ENCODE measurements at regions not wholly inside any gene's neighbourhood (a gene's known extent, or its start where the extent isn't known, plus 50 kb on each side); places are given as distances from the start of the nearest gene placed in this dataset.
"Not testable (repeated sequence)": the region's sequence is repeated elsewhere in the genome, so short reads cannot be mapped to it uniquely, and the experiment has no call there.

GRCh38 chr11:12585861-12586260 is 88.4 kb upstream of the TEAD1 start:
- DNase-seq: no peak

DNA sequence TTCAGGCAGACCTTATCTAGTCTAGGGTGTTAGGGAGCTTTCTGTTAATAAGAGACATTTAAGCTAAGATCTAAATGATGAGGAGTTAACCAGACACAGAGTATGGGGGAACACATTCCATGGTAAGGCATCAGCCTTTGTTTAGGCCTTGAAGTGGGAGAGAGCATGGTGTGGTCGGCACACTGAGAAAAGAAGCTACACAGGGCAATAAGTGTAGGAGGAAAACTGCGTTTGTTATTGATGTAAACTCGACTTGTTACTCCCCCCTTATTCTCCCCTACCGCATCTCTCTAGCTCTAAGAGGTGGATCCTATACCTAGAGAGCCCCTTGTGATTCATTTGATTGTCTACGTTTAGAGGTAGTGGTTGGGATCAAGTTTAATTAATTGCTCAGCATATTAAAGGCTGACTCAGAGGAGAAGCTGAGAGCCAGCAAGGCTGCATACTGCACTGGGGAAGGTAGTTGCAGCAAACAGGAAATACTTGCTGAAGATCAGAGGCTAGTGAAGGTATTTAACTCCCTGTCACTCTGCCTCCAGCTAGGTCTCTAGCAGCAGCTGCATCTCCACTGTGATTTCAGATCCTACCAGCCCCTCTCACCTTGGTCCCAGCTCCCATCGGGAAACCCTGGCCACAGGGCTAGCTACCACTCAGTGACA is 86.8 kb upstream of the TEAD1 start:
- DNase-seq: no peak

- DNase-seq: no peak
Measured at GRCh38 chr11:12591706-12592105, 82.5 kb upstream of the TEAD1 start.

DNA sequence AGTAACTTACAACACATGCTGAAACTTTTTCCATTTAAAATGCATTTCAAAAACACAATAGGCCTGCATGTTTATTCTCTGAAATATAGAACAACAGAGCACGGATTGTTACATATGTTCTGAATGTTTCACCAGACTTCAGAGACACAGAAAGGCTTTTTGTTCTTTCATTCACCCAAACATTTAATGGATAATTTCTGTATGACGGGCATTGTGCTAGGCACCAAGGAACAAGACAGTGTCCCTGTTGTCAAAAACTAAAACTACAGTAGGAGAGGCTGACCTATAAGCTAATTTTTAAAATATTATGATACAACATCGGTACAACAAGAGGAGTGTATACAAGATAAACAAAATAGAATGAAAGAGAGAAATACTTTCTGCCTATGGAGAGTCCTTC is 81.9 kb upstream of the TEAD1 start:
- DNase-seq: no peak

DNA sequence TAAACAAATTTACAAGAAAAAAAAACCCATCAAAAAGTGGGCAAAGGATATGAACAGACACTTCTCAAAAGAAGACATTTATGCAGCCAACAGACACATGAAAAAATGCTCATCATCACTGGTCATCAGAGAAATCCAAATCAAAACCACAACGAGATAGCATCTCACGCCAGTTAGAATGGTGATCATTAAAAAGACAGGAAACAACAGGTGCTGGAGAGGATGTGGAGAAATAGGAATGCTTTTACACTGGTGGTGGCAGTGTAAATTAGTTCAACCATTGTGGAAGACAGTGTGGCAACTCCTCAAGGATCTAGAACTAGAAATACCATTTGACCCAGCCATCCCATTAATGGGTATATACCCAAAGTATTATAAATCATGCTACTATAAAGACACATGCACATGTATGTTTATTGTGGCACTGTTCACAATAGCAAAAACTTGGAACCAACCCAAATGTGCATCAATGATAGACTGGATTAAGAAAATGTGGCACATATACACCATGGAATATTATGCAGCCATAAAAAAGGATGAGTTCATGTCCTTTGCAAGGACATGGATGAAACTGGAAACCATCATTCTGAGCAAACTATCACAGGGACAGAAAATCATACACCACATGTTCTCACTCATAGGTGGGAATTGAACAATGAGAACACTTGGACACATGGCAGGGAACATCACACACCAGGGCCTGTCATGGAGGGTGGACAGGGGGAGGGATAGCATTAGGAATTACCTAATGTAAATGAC is 79.0 kb upstream of the TEAD1 start:
- not testable (repeated sequence) for DNase-seq

- no peak for DNase-seq
Measured at GRCh38 chr11:12598330-12599256, 75.6 kb upstream of the TEAD1 start.

DNA sequence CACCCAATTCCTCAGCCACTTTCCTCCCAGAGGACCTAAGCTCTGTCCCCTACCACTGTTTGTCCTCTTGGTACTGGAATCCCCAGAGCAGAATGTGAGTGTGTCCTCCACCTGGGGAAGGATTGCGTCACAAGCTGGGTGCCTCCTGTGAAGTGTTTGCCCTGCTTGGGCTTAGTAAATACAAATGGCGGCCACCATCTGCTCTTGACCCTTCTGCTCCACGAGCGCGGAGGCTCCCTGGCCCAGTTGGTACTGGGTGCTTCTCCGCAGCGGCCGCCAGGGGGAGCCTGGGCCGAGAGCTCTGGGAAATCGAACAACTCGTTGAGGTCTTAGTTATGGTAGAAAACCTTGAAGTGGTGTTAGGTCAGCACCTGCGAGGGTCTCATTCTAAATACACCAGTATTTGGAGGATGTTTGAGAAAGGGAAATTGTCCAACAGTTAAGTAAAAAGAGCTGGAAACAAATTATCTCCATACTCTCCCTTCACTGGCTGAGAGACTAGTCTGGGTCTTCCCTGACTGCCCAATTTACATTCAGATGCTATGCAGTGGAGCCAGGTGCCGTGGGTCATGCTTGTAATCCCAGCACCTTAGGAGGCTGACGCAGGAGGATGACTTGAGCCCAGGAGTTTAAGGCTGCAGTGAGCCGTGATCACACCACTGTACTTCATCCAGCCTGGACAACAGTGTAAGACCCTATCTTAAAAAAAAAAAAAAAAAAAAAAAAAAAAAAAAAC is 74.6 kb upstream of the TEAD1 start:
- peak; percentile 72 for DNase-seq

- DNase-seq: no peak
Measured at GRCh38 chr11:12600829-12601228, 73.4 kb upstream of the TEAD1 start.

DNA sequence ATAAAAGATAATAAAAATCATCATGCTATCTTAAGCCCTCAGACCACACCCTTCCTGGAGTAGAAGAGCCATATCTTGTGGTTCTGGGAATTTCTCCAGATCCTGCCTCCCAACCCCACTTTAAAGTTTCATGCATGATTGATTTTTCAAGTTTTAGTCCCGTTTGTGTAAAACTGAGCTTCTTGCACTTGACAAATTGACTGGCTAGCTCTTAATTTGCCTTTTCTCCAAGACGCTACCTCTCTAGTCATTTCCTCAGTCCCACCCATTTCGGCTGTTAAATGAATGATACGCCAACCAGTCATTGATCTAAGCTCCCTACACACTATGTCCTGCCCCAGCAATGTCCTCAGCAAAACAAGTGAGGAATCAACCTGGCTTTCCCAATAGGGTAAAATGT is 71.8 kb upstream of the TEAD1 start:
- no peak for DNase-seq

DNA sequence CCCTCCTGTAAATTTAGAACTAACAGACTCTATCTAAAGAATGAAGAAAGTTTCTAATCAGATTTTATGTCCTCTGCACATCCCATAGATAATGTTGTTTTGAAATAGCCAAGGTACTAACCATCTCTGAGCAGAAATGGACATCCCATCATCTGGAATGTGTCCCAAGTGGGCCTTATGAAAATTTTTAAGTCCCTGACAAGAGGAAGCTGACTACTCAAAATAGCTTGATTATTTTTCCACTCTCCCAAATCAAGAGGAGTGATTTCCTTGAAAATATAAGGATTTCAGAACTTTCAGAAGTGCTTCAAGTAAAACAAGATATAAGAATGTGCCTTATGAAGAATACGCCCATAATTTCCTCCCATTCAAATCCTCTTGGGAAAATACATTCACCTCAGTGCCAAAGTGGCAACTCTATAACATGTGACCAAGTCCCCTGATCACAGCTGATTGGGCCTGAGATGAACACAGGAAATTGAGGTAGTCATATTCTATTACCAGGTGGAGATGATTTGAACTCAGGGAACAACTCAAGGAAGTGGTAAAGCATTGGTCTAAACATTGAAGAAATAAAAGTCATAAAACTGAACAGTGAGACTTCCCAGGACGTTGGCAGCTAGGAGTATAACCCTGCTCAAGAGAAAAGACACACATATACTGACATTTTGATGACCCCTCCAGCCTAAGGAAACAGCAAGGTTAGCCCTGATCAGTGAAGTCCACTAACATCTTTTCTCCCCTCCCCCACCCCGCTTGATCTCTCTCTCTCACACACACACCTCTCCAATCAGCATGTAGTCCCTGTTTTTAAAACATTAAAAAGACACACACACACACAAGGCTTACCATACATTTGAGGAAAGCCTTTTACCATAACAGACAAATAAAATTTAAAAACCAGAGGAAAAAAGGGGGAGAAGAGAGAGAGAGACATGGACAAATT is 70.8 kb upstream of the TEAD1 start:
- DNase-seq: no peak

GRCh38 chr11:12604557-12605153 is 69.6 kb upstream of the TEAD1 start:
- no peak for DNase-seq

- DNase-seq: no peak
Measured at GRCh38 chr11:12606597-12606996, 67.6 kb upstream of the TEAD1 start.

DNA sequence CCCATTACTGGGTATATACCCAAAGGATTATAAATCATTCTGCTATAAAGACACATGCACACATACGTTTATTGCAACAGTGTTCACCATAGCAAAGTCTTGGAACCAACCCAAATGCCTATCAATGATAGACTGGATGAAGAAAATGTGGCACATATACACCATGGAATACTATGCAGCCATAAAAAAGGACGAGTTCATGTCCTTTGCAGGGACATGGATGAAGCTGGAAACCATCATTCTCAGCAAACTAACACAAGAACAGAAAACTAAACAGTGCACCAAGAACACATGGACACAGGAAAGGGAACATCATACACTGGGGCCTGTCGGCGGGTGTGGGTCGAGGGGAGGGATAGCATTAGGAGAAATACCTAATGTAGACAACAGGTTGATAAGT is 65.5 kb upstream of the TEAD1 start:
- not testable (repeated sequence) for DNase-seq

- DNase-seq: no peak
Measured at GRCh38 chr11:12611352-12611751, 62.9 kb upstream of the TEAD1 start.

GRCh38 chr11:12617632-12618031 is 56.6 kb upstream of the TEAD1 start:
- DNase-seq: no peak

- DNase-seq: no peak
Measured at GRCh38 chr11:12618743-12619540, 55.3 kb upstream of the TEAD1 start.

DNA sequence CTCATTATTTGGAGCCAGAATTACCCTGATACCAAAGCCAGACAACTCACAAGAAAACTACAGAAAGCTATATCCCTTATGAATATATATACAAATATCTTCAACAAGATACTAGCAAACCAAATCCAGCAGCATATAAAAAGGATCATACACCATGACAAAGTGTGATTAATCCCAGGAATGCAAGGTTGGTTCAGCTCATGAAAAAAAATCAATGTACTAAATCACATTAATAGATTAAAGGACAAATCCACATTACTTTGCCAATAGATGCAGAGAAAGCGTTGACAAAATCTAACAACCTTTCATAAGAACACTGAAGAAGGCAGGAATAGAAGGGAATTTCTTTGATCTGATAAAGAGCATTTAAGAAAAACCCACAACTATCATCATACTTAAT is 50.4 kb upstream of the TEAD1 start:
- no peak for DNase-seq

All from activated CD8-positive, alpha-beta memory T cell treated with anti-CD3 and anti-CD28 coated beads for 24 hours (primary cell).